IMR-90 (cell line): ENCODE measurements at regions not wholly inside any gene's neighbourhood (a gene's known extent, or its start where the extent isn't known, plus 50 kb on each side); places are given as distances from the start of the nearest gene placed in this dataset.

Source experiments
- ATAC-seq: fragments of 200-7000 bp; cut with Tn5 transposase; 2 replicates; pipeline ENCODE4 v1.9.1; 2020; ENCODE audit warnings: low read depth, mild to moderate bottlenecking, moderate library complexity
- BruUV-seq: library from RNA; stranded (reverse); fragments of 400-500 nt; replicated peaks from 2 replicates; lab custom pipeline; 2021; lab: Mats Ljungman, UMichigan
- CTCF ChIA-PET: fragments of 300-600 bp; formaldehyde crosslinking; extraction: SDS; loops from one replicate; lab custom pipeline; 2021; ENCODE audit warnings: antibody characterized with exemption; lab: Yijun Ruan, JAX
- POLR2A ChIA-PET: fragments of 300-600 bp; sonication (Branson Sonifier 250); formaldehyde crosslinking; loops from one replicate; lab custom pipeline; 2022; ENCODE audit warnings: antibody characterized with exemption; ENCODE audit not compliant: unreplicated experiment; lab: Charles Lee
- DNase-seq: peaks from one replicate; pipeline ENCODE4 v3.0.0; 2013
- H2AFZ ChIP-seq: replicated peaks from 2 replicates; pipeline ENCODE3; 2013; ENCODE audit warnings: low read length, mild to moderate bottlenecking; ENCODE audit not compliant: poor library complexity
- H2AK5ac ChIP-seq: 2 replicates; pipeline ENCODE4 v1.6.1; 2013; ENCODE audit warnings: low read depth, low read length, inconsistent platforms
- H2AK9ac ChIP-seq: replicated peaks from 2 replicates; pipeline ENCODE3; 2013; ENCODE audit warnings: mild to moderate bottlenecking, low read depth, low read length, moderate library complexity; ENCODE audit not compliant: poor library complexity
- H2BK120ac ChIP-seq: 2 replicates; pipeline ENCODE4 v1.6.1; 2013; ENCODE audit warnings: low read depth, low read length, inconsistent platforms
- H2BK15ac ChIP-seq: 3 replicates; pipeline ENCODE4 v1.6.1; 2013; ENCODE audit warnings: low read depth, low read length, inconsistent platforms
- H2BK20ac ChIP-seq: 2 replicates; pipeline ENCODE4 v1.6.1; 2013; ENCODE audit warnings: low read depth, mild to moderate bottlenecking, inconsistent platforms, low read length, moderate library complexity
- H2BK5ac ChIP-seq: 2 replicates; pipeline ENCODE4 v1.6.1; 2013; ENCODE audit warnings: mild to moderate bottlenecking, low read depth, low read length, inconsistent platforms; ENCODE audit not compliant: poor library complexity, severe bottlenecking
- H3K14ac ChIP-seq: replicated peaks from 2 replicates; pipeline ENCODE4 v1.6.1; 2013; ENCODE audit warnings: low read depth, low read length, inconsistent platforms
- H3K18ac ChIP-seq: 2 replicates; pipeline ENCODE4 v1.6.1; 2013; ENCODE audit warnings: low read depth, low read length, control low read depth
- H3K23ac ChIP-seq: 2 replicates; pipeline ENCODE4 v1.6.1; 2013; ENCODE audit warnings: low read depth, low read length, inconsistent platforms
- H3K27ac ChIP-seq: 2 replicates; pipeline ENCODE4 v1.5.1; 2013; ENCODE audit warnings: mild to moderate bottlenecking, control low read depth, low read length; ENCODE audit not compliant: insufficient read depth
- H3K27me3 ChIP-seq: 2 replicates; pipeline ENCODE4 v1.6.1; 2013; ENCODE audit warnings: low read length; ENCODE audit not compliant: control insufficient read depth, insufficient read depth
- H3K36me3 ChIP-seq: 2 replicates; pipeline ENCODE4 v1.6.1; 2013; ENCODE audit warnings: low read length, mixed read lengths; ENCODE audit not compliant: control insufficient read depth, insufficient read depth
- H3K4ac ChIP-seq: 2 replicates; pipeline ENCODE4 v1.6.1; 2013; ENCODE audit warnings: low read depth, low read length, inconsistent platforms
- H3K4me1 ChIP-seq: 2 replicates; pipeline ENCODE4 v1.6.1; 2013; ENCODE audit warnings: low read length, mixed read lengths; ENCODE audit not compliant: control insufficient read depth, insufficient read depth
- H3K4me2 ChIP-seq: 2 replicates; pipeline ENCODE4 v1.6.1; 2013; ENCODE audit warnings: low read depth, mild to moderate bottlenecking, control low read depth, low read length, moderate library complexity
- H3K4me3 ChIP-seq: 2 replicates; pipeline ENCODE4 v1.5.1; 2013; ENCODE audit warnings: low read depth, mild to moderate bottlenecking, control low read depth, low read length, moderate library complexity; ENCODE audit not compliant: insufficient read depth
- H3K56ac ChIP-seq: 2 replicates; pipeline ENCODE4 v1.6.1; 2013; ENCODE audit warnings: low read length, inconsistent platforms; ENCODE audit not compliant: insufficient read depth; ENCODE audit errors: extremely low read depth
- H3K79me1 ChIP-seq, 2 experiments: 2 replicates each; pipeline ENCODE4 v1.6.1; 2013; ENCODE audit warnings: low read length in 2 of 2, inconsistent platforms in 1 of 2, low read depth in 1 of 2
- H3K9ac ChIP-seq: 2 replicates; pipeline ENCODE4 v1.6.1; 2013; ENCODE audit warnings: low read depth, low read length, control low read depth
- H3K9me1 ChIP-seq: 2 replicates; pipeline ENCODE4 v1.6.1; 2013; ENCODE audit warnings: low read length, inconsistent platforms; ENCODE audit not compliant: insufficient read depth
- H3K9me3 ChIP-seq: 2 replicates; pipeline ENCODE4 v1.6.1; 2013; ENCODE audit warnings: low read length; ENCODE audit not compliant: control insufficient read depth, insufficient read depth
- H4K20me1 ChIP-seq: 2 replicates; pipeline ENCODE4 v1.6.1; 2013; ENCODE audit warnings: low read length, inconsistent platforms; ENCODE audit not compliant: insufficient read depth
- H4K5ac ChIP-seq: 2 replicates; pipeline ENCODE4 v1.6.1; 2013; ENCODE audit warnings: mild to moderate bottlenecking, low read depth, low read length, control low read depth
- H4K8ac ChIP-seq, 2 experiments: 2 replicates each; pipeline ENCODE4 v1.6.1; 2013; ENCODE audit warnings: low read depth in 2 of 2, low read length in 2 of 2, control low read depth in 1 of 2, inconsistent platforms in 1 of 2
- H4K91ac ChIP-seq: 2 replicates; pipeline ENCODE4 v1.6.1; 2013; ENCODE audit warnings: low read depth, low read length, inconsistent platforms; ENCODE audit not compliant: insufficient read depth
- BHLHE40 ChIP-seq: fragments of 150-350 bp; IDR thresholded peaks from 2 replicates; pipeline ENCODE4 v1.6.1; 2016; ENCODE audit warnings: mild to moderate bottlenecking, low read depth, low read length
- CEBPB ChIP-seq: IDR thresholded peaks from 2 replicates; pipeline ENCODE4 v1.6.1; 2012; ENCODE audit warnings: low read depth, low read length, improper control_type of control experiment
- CHD1 ChIP-seq: IDR thresholded peaks from 2 replicates; pipeline ENCODE4 v1.6.1; 2012; ENCODE audit warnings: low read depth, low read length, improper control_type of control experiment
- FOS ChIP-seq: fragments of 150-350 bp; IDR thresholded peaks from 2 replicates; pipeline ENCODE4 v1.6.1; 2016; ENCODE audit warnings: low read depth, low read length
- MAFK ChIP-seq: IDR thresholded peaks from 2 replicates; pipeline ENCODE4 v1.6.1; 2012; ENCODE audit warnings: low read depth, low read length, improper control_type of control experiment
- MAZ ChIP-seq: IDR thresholded peaks from 2 replicates; pipeline ENCODE4 v1.6.1; 2012; ENCODE audit warnings: low read depth, mild to moderate bottlenecking, low read length, improper control_type of control experiment, moderate library complexity, borderline replicate concordance
- MXI1 ChIP-seq: IDR thresholded peaks from 2 replicates; pipeline ENCODE4 v1.6.1; 2012; ENCODE audit warnings: low read depth, mild to moderate bottlenecking, low read length, moderate library complexity, borderline replicate concordance
- NFE2L2 ChIP-seq: fragments of 150-350 bp; IDR thresholded peaks from 2 replicates; pipeline ENCODE4 v1.6.1; 2016; ENCODE audit warnings: low read depth, mild to moderate bottlenecking, low read length
- POLR2A ChIP-seq: IDR thresholded peaks from 2 replicates; pipeline ENCODE4 v1.6.1; 2012; ENCODE audit warnings: mild to moderate bottlenecking, low read depth, low read length
- RAD21 ChIP-seq: IDR thresholded peaks from 2 replicates; pipeline ENCODE4 v1.6.1; 2012; ENCODE audit warnings: low read length, improper control_type of control experiment
- RCOR1 ChIP-seq: IDR thresholded peaks from 2 replicates; pipeline ENCODE4 v1.6.1; 2012; ENCODE audit warnings: mild to moderate bottlenecking, low read length, improper control_type of control experiment; ENCODE audit not compliant: insufficient replicate concordance
- RFX5 ChIP-seq: IDR thresholded peaks from 2 replicates; pipeline ENCODE4 v1.8.0; 2012; ENCODE audit warnings: low read depth, mild to moderate bottlenecking, low read length, moderate library complexity
- SMC3 ChIP-seq: fragments of 150-350 bp; IDR thresholded peaks from 2 replicates; pipeline ENCODE4 v1.6.1; 2016; ENCODE audit warnings: low read depth, mild to moderate bottlenecking, antibody characterized with exemption, low read length, moderate library complexity
- WGBS, 2 experiments: methylation state at CpG; one replicate each; pipeline versions ENCODE4 v1.1.5 to v1.1.7; 2013; ENCODE audit warnings: missing lambda C conversion rate in 2 of 2; ENCODE audit not compliant: insufficient read length in 1 of 2; ENCODE audit errors: extremely low coverage in 2 of 2; 5-methylcytosine and 5-hydroxymethylcytosine counted together
- dilution Hi-C: fragments of 300-500 bp; cut with HindIII; formaldehyde crosslinking; loops from one replicate; pipeline ENCODE4 v1.14.3; 2018; ENCODE audit warnings: low sequenced_read_pairs; ENCODE audit not compliant: unreplicated experiment
- in situ Hi-C: fragments of 300-500 bp; cut with MboI; formaldehyde crosslinking; loops from 3 replicates; pipeline ENCODE4 v1.14.3; 2019; ENCODE audit warnings: low sequenced_read_pairs, inconsistent platforms, mixed read lengths
- intact Hi-C: fragments of 100-400 bp; cut with micrococcal nuclease; formaldehyde crosslinking; loops from 2 replicates; pipeline ENCODE4 v1.10.0; 2022
- TF ChIP-seq, protein P1 (sequence below): fragments of 150-350 bp; IDR thresholded peaks from 2 replicates; pipeline ENCODE4 v1.6.1; 2017; ENCODE audit warnings: mild to moderate bottlenecking, antibody characterized with exemption, low read length, low read depth
- TF ChIP-seq, protein P2 (sequence below): conservative IDR thresholded peaks from 2 replicates; pipeline ENCODE4 v1.5.1; 2012; ENCODE audit warnings: mild to moderate bottlenecking, low read depth, low read length, improper control_type of control experiment
- TF ChIP-seq, protein P3 (sequence below): fragments of 150-350 bp; IDR thresholded peaks from 2 replicates; pipeline ENCODE4 v1.6.1; 2016; ENCODE audit warnings: low read depth, mild to moderate bottlenecking, low read length, moderate library complexity, borderline replicate concordance

DNA sequence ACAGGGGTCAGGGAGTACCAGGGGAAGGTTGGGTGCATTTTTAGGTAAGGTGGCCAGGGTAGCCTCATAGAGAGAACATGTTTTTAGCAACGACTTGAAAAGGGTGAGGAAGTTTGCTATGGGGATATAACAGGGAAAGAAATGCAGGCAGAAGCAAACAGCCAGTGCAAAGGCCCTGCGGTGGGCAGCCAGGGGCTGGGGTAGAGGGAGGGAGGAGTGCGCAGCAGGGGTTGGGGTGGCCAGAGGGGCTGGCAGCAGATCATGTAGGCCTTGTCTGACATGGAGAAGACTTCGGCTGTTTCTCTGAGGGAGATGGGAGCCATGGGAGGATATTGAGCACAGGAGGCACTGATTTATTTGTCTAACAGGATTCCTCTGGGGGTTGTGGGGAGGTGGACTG, 242.5 kb downstream of the RBM19 start:
- H2AFZ ChIP-seq = no peak overlapping the region
- no peak overlapping the region for H2AK9ac ChIP-seq
- H3K23ac ChIP-seq = no peak overlapping the region
- H3K27me3 ChIP-seq = no peaks in the 10 kb centered on the region; the same call in 1 of the 2 replicates
- peaks cover 3% of the 10 kb centered on the region; the same call in 1 of the 2 replicates for H3K4me1 ChIP-seq
- H3K56ac ChIP-seq = no peak overlapping the region
- no peak overlapping the region for H2BK15ac ChIP-seq
- intact Hi-C loops = no loop called here
- H3K79me1 ChIP-seq = no peaks in the 10 kb centered on the region
- DNase-seq (no peak), ATAC-seq (no peak)
- H3K36me3 ChIP-seq = no peaks in the 10 kb centered on the region
- no peaks in the 10 kb centered on the region; the same call in 1 of the 2 replicates for H3K9me1 ChIP-seq
- no peak overlapping the region for H4K5ac ChIP-seq
- no peak overlapping the region for H3K27ac ChIP-seq
- no peak overlapping the region for H2BK5ac ChIP-seq
- no peak overlapping the region for H3K9ac ChIP-seq
- no peak overlapping the region for H4K8ac ChIP-seq
- H3K18ac ChIP-seq = no peak overlapping the region
- no TSS peak for BruUV-seq
- H3K9me3 ChIP-seq = peaks cover 3% of the 10 kb centered on the region; the same call in 1 of the 2 replicates
- TF ChIP-seq CEBPB = no peak
- TF ChIP-seq MAZ = no peak
- no peak for TF ChIP-seq NFE2L2
- TF ChIP-seq RFX5 = no peak
- no peak for TF ChIP-seq CHD1
- no peak for TF ChIP-seq SMC3
- TF ChIP-seq RAD21 = no peak
- no peak for TF ChIP-seq POLR2A
- no peak for TF ChIP-seq BHLHE40
- TF ChIP-seq, protein P1, sequence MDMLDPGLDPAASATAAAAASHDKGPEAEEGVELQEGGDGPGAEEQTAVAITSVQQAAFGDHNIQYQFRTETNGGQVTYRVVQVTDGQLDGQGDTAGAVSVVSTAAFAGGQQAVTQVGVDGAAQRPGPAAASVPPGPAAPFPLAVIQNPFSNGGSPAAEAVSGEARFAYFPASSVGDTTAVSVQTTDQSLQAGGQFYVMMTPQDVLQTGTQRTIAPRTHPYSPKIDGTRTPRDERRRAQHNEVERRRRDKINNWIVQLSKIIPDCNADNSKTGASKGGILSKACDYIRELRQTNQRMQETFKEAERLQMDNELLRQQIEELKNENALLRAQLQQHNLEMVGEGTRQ = no peak
- TF ChIP-seq, protein P2, sequence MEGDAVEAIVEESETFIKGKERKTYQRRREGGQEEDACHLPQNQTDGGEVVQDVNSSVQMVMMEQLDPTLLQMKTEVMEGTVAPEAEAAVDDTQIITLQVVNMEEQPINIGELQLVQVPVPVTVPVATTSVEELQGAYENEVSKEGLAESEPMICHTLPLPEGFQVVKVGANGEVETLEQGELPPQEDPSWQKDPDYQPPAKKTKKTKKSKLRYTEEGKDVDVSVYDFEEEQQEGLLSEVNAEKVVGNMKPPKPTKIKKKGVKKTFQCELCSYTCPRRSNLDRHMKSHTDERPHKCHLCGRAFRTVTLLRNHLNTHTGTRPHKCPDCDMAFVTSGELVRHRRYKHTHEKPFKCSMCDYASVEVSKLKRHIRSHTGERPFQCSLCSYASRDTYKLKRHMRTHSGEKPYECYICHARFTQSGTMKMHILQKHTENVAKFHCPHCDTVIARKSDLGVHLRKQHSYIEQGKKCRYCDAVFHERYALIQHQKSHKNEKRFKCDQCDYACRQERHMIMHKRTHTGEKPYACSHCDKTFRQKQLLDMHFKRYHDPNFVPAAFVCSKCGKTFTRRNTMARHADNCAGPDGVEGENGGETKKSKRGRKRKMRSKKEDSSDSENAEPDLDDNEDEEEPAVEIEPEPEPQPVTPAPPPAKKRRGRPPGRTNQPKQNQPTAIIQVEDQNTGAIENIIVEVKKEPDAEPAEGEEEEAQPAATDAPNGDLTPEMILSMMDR = no peak
- no peak for TF ChIP-seq FOS
- TF ChIP-seq MAFK = no peak
- TF ChIP-seq RCOR1 = no peak
- TF ChIP-seq MXI1 = no peak
- TF ChIP-seq, protein P3, sequence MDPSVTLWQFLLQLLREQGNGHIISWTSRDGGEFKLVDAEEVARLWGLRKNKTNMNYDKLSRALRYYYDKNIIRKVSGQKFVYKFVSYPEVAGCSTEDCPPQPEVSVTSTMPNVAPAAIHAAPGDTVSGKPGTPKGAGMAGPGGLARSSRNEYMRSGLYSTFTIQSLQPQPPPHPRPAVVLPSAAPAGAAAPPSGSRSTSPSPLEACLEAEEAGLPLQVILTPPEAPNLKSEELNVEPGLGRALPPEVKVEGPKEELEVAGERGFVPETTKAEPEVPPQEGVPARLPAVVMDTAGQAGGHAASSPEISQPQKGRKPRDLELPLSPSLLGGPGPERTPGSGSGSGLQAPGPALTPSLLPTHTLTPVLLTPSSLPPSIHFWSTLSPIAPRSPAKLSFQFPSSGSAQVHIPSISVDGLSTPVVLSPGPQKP = no peak
- H4K91ac ChIP-seq = no peak overlapping the region
- H3K14ac ChIP-seq = no peak overlapping the region
- WGBS, 2 experiments = 89% methylated on average over 3 of the region's 4 CpGs; no CpG with 5 or more reads in 1 of the 2 experiments
- POLR2A ChIA-PET = no interaction called here
- dilution Hi-C loops = no loop called here
- in situ Hi-C loops = no loop called here
- H3K4me3 ChIP-seq = no peak overlapping the region
- H2AK5ac ChIP-seq = no peak overlapping the region
- no peaks in the 10 kb centered on the region for H4K20me1 ChIP-seq
- H3K4me2 ChIP-seq = no peak overlapping the region
- H2BK20ac ChIP-seq = no peak overlapping the region
- CTCF ChIA-PET = no interaction called here
- no peak overlapping the region for H3K4ac ChIP-seq
- no peak overlapping the region for H2BK120ac ChIP-seq
